Rectal smooth muscle tissue (tissue), 1 donor: ENCODE measurements at regions not wholly inside any gene's neighbourhood (a gene's known extent, or its start where the extent isn't known, plus 50 kb on each side); places are given as distances from the start of the nearest gene placed in this dataset.
"Not testable (repeated sequence)": the region's sequence is repeated elsewhere in the genome, so short reads cannot be mapped to it uniquely, and the experiment has no call there.

Source experiments
- H3K27ac ChIP-seq: one replicate; pipeline ENCODE4 v1.7.0; 2013; ENCODE audit warnings: low read depth, low read length, inconsistent platforms
- H3K27me3 ChIP-seq: one replicate; pipeline ENCODE4 v1.7.0; 2013; ENCODE audit warnings: low read length; ENCODE audit not compliant: control insufficient read depth, insufficient read depth
- H3K36me3 ChIP-seq: one replicate; pipeline ENCODE4 v1.7.0; 2013; ENCODE audit warnings: low read length; ENCODE audit not compliant: control insufficient read depth, insufficient read depth
- H3K4me1 ChIP-seq: one replicate; pipeline ENCODE4 v1.7.0; 2013; ENCODE audit warnings: low read length; ENCODE audit not compliant: control insufficient read depth, insufficient read depth
- H3K4me3 ChIP-seq: one replicate; pipeline ENCODE4 v1.7.0; 2013; ENCODE audit warnings: low read length
- H3K9ac ChIP-seq: one replicate; pipeline ENCODE4 v1.7.0; 2013; ENCODE audit warnings: low read length

GRCh38 chr6:897528-898207 is 204.7 kb upstream of the EXOC2 start:
- H3K27ac ChIP-seq, result no peak overlapping the region
- no peak overlapping the region for H3K4me3 ChIP-seq
- no peaks in the 10 kb centered on the region for H3K36me3 ChIP-seq
- H3K9ac ChIP-seq, result no peak overlapping the region
- no peaks in the 10 kb centered on the region for H3K4me1 ChIP-seq
- H3K27me3 ChIP-seq, result no peaks in the 10 kb centered on the region

- Histone ChIP-seq H3K4me3 (no peak overlapping the region), H3K9ac (no peak overlapping the region), H3K27ac (no peak overlapping the region), H3K4me1 (no peaks in the 10 kb centered on the region), H3K27me3 (no peaks in the 10 kb centered on the region), H3K36me3 (no peaks in the 10 kb centered on the region)
Measured at GRCh38 chr6:894274-894673, 201.3 kb upstream of the EXOC2 start.

- no peak overlapping the region for H3K27ac ChIP-seq
- no peak overlapping the region for H3K9ac ChIP-seq
- no peaks in the 10 kb centered on the region for H3K36me3 ChIP-seq
- no peak overlapping the region for H3K4me3 ChIP-seq
- H3K27me3 ChIP-seq, result no peaks in the 10 kb centered on the region
- H3K4me1 ChIP-seq, result no peaks in the 10 kb centered on the region
Measured at GRCh38 chr6:890995-891394, 198.1 kb upstream of the EXOC2 start.

GRCh38 chr6:890201-890600 is 197.3 kb upstream of the EXOC2 start:
- Histone ChIP-seq H3K27ac (no peak overlapping the region), H3K9ac (no peak overlapping the region), H3K4me3 (no peak overlapping the region), H3K27me3 (no peaks in the 10 kb centered on the region), H3K4me1 (no peaks in the 10 kb centered on the region), H3K36me3 (no peaks in the 10 kb centered on the region)

GRCh38 chr6:887583-888235 is 194.8 kb upstream of the EXOC2 start:
- Histone ChIP-seq H3K4me3 (no peak overlapping the region), H3K4me1 (no peaks in the 10 kb centered on the region), H3K27me3 (peaks cover 2% of the 10 kb centered on the region), H3K9ac (no peak overlapping the region), H3K36me3 (no peaks in the 10 kb centered on the region), H3K27ac (no peak overlapping the region)

GRCh38 chr6:886116-886515 is 193.2 kb upstream of the EXOC2 start:
- H3K4me3 ChIP-seq, H3K36me3 ChIP-seq, H3K27ac ChIP-seq, H3K9ac ChIP-seq, H3K27me3 ChIP-seq, H3K4me1 ChIP-seq: not testable (repeated sequence)

GRCh38 chr6:885051-885590 is 192.2 kb upstream of the EXOC2 start:
- H3K9ac ChIP-seq, result no peak overlapping the region
- no peaks in the 10 kb centered on the region for H3K36me3 ChIP-seq
- H3K27me3 ChIP-seq, result peaks cover 2% of the 10 kb centered on the region
- H3K4me1 ChIP-seq, result no peaks in the 10 kb centered on the region
- no peak overlapping the region for H3K4me3 ChIP-seq
- H3K27ac ChIP-seq, result no peak overlapping the region

- Histone ChIP-seq H3K4me3 (no peak overlapping the region), H3K4me1 (no peaks in the 10 kb centered on the region), H3K9ac (no peak overlapping the region), H3K27me3 (peaks cover 2% of the 10 kb centered on the region), H3K27ac (no peak overlapping the region), H3K36me3 (no peaks in the 10 kb centered on the region)
Measured at GRCh38 chr6:884570-884969, 191.6 kb upstream of the EXOC2 start.

- H3K9ac ChIP-seq, result no peak overlapping the region
- H3K4me1 ChIP-seq, result no peaks in the 10 kb centered on the region
- H3K4me3 ChIP-seq, result no peak overlapping the region
- no peak overlapping the region for H3K27ac ChIP-seq
- peaks cover 2% of the 10 kb centered on the region for H3K27me3 ChIP-seq
- no peaks in the 10 kb centered on the region for H3K36me3 ChIP-seq
Measured at GRCh38 chr6:882084-882598, 189.2 kb upstream of the EXOC2 start.

GRCh38 chr6:878179-878578 is 185.2 kb upstream of the EXOC2 start:
- no peaks in the 10 kb centered on the region for H3K4me1 ChIP-seq
- peaks cover 1% of the 10 kb centered on the region for H3K27me3 ChIP-seq
- no peaks in the 10 kb centered on the region for H3K36me3 ChIP-seq
- no peak overlapping the region for H3K4me3 ChIP-seq
- H3K27ac ChIP-seq, result no peak overlapping the region
- no peak overlapping the region for H3K9ac ChIP-seq

- H3K4me3 ChIP-seq, result no peak overlapping the region
- no peaks in the 10 kb centered on the region for H3K4me1 ChIP-seq
- no peak overlapping the region for H3K27ac ChIP-seq
- peaks cover 2% of the 10 kb centered on the region for H3K27me3 ChIP-seq
- no peaks in the 10 kb centered on the region for H3K36me3 ChIP-seq
- H3K9ac ChIP-seq, result no peak overlapping the region
Measured at GRCh38 chr6:875012-875411, 182.1 kb upstream of the EXOC2 start.

GRCh38 chr6:872570-873125 is 179.7 kb upstream of the EXOC2 start:
- H3K27ac ChIP-seq, result no peak overlapping the region
- H3K36me3 ChIP-seq, result no peaks in the 10 kb centered on the region
- no peak overlapping the region for H3K9ac ChIP-seq
- H3K4me1 ChIP-seq, result no peaks in the 10 kb centered on the region
- H3K27me3 ChIP-seq, result peaks cover 2% of the 10 kb centered on the region
- no peak overlapping the region for H3K4me3 ChIP-seq
